Astrocyte (in vitro differentiated cells and primary cell): ENCODE measurements at regions not wholly inside any gene's neighbourhood (a gene's known extent, or its start where the extent isn't known, plus 50 kb on each side); places are given as distances from the start of the nearest gene placed in this dataset.

Source experiments
- CTCF ChIP-seq: IDR thresholded peaks from 2 replicates; pipeline ENCODE4 v1.5.1; 2011; ENCODE audit warnings: low read depth, mild to moderate bottlenecking, inconsistent platforms, low read length, moderate library complexity; ENCODE audit not compliant: insufficient read depth
- EZH2 ChIP-seq: IDR thresholded peaks from 2 replicates; pipeline ENCODE4 v1.6.1; 2012; ENCODE audit warnings: mild to moderate bottlenecking, low read length, inconsistent platforms; ENCODE audit not compliant: insufficient read depth

GRCh38 chr4:58560736-58561135, 1450.6 kb upstream of the IGFBP7 start:
- TF ChIP-seq CTCF (no peak), EZH2 (no peak)
